ENCODE measurements at regions not wholly inside any gene's neighbourhood (a gene's known extent, or its start where the extent isn't known, plus 50 kb on each side); places are given as distances from the start of the nearest gene placed in this dataset.

GRCh38 chr16:5640883-5641282, 543.3 kb upstream of the EEF2KMT start:
- Histone ChIP-seq H3K27me3 (ENCODE audit: control insufficient read depth, insufficient read depth, low read length) (no peaks in the 10 kb centered on the region), H3K36me3 (ENCODE audit: control insufficient read depth, insufficient read depth, low read length) (no peaks in the 10 kb centered on the region), H2AK9ac (replicated peaks; ENCODE audit: low read depth, low read length, poor library complexity) (no peak overlapping the region), H2BK15ac (ENCODE audit: low read depth, low read length) (no peak overlapping the region), H2BK5ac (ENCODE audit: low read depth, low read length, poor library complexity, severe bottlenecking) (no peak overlapping the region), H2AFZ (replicated peaks; ENCODE audit: low read length, poor library complexity) (no peak overlapping the region), H4K5ac (ENCODE audit: low read depth, low read length) (no peak overlapping the region), H3K23ac (ENCODE audit: low read depth, low read length) (no peak overlapping the region), H4K8ac (ENCODE audit: low read depth in 2 of 2, low read length in 2 of 2) (no peak overlapping the region), H3K9me3 (ENCODE audit: control insufficient read depth, insufficient read depth, low read length) (peaks cover 23% of the 10 kb centered on the region; the same call in 1 of the 2 replicates), H3K56ac (ENCODE audit: extremely low read depth, insufficient read depth, low read length) (no peak overlapping the region), H3K4ac (ENCODE audit: low read depth, low read length) (no peak overlapping the region), H3K27ac (ENCODE audit: insufficient read depth, low read length) (no peak overlapping the region), H3K18ac (ENCODE audit: low read depth, low read length) (no peak overlapping the region), H3K9me1 (ENCODE audit: insufficient read depth, low read length) (no peaks in the 10 kb centered on the region), H4K20me1 (ENCODE audit: insufficient read depth, low read length) (no peaks in the 10 kb centered on the region), H2BK120ac (ENCODE audit: low read depth, low read length) (no peak overlapping the region), H4K91ac (ENCODE audit: insufficient read depth, low read depth, low read length) (no peak overlapping the region), H3K4me2 (ENCODE audit: low read depth, low read length) (no peak overlapping the region), H3K4me1 (ENCODE audit: control insufficient read depth, insufficient read depth, low read length) (no peaks in the 10 kb centered on the region), H3K4me3 (ENCODE audit: insufficient read depth, low read depth, low read length) (no peak overlapping the region), H3K79me1 (ENCODE audit: low read depth in 1 of 2, low read length in 2 of 2) (no peaks in the 10 kb centered on the region), H2AK5ac (ENCODE audit: low read depth, low read length) (no peak overlapping the region), H3K14ac (replicated peaks; ENCODE audit: low read depth, low read length) (no peak overlapping the region), H2BK20ac (ENCODE audit: low read depth, low read length) (no peak overlapping the region), H3K9ac (ENCODE audit: low read depth, low read length) (no peak overlapping the region)
- 60% methylated on average over 1 of the region's 1 CpG; no CpG with 5 or more reads in 1 of the 2 experiments for WGBS, 2 experiments (ENCODE audit: extremely low coverage in 2 of 2, insufficient read length in 1 of 2)
- TF ChIP-seq NFE2L2 (IDR thresholded peaks at IDR 0.05; ENCODE audit: low read depth, low read length) (no peak), MXI1 (IDR thresholded peaks at IDR 0.05; ENCODE audit: borderline replicate concordance, low read depth, low read length) (no peak), MAFK (IDR thresholded peaks at IDR 0.05; ENCODE audit: low read depth, low read length) (no peak), RFX5 (IDR thresholded peaks at IDR 0.05; ENCODE audit: low read depth, low read length) (no peak), CTCF (conservative IDR thresholded peaks at IDR 0.05; ENCODE audit: low read depth, low read length) (no peak), POLR2A (IDR thresholded peaks at IDR 0.05; ENCODE audit: low read depth, low read length) (no peak), RCOR1 (IDR thresholded peaks at IDR 0.05; ENCODE audit: insufficient replicate concordance, low read length) (no peak), SMC3 (IDR thresholded peaks at IDR 0.05; ENCODE audit: low read depth, low read length) (no peak), BHLHE40 (IDR thresholded peaks at IDR 0.05; ENCODE audit: low read depth, low read length) (no peak), CHD1 (IDR thresholded peaks at IDR 0.05; ENCODE audit: low read depth, low read length) (no peak), FOS (IDR thresholded peaks at IDR 0.05; ENCODE audit: low read depth, low read length) (no peak), MAZ (IDR thresholded peaks at IDR 0.05; ENCODE audit: borderline replicate concordance, low read depth, low read length) (no peak), RAD21 (IDR thresholded peaks at IDR 0.05; ENCODE audit: low read length) (no peak), ELK1 (IDR thresholded peaks at IDR 0.05; ENCODE audit: borderline replicate concordance, low read depth, low read length) (no peak), CEBPB (IDR thresholded peaks at IDR 0.05; ENCODE audit: low read depth, low read length) (no peak)
- TF ChIP-seq, protein P1, sequence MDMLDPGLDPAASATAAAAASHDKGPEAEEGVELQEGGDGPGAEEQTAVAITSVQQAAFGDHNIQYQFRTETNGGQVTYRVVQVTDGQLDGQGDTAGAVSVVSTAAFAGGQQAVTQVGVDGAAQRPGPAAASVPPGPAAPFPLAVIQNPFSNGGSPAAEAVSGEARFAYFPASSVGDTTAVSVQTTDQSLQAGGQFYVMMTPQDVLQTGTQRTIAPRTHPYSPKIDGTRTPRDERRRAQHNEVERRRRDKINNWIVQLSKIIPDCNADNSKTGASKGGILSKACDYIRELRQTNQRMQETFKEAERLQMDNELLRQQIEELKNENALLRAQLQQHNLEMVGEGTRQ (IDR thresholded peaks at IDR 0.05; ENCODE audit: low read depth, low read length): no peak
- ATAC-seq (ENCODE audit: low read depth) (no peak), DNase-seq (no peak)
- in situ Hi-C loops (cut with MboI; ENCODE audit: low sequenced_read_pairs): no loop called here
- intact Hi-C loops (cut with micrococcal nuclease): no loop called here
- dilution Hi-C loops (cut with HindIII; ENCODE audit: low sequenced_read_pairs, unreplicated experiment): no loop called here
- ChIA-PET CTCF (no interaction called here), POLR2A (ENCODE audit: unreplicated experiment) (no interaction called here)
- BruUV-seq (replicated peaks): no TSS peak
